GM19328 (cell line): ENCODE measurements at regions not wholly inside any gene's neighbourhood (a gene's known extent, or its start where the extent isn't known, plus 50 kb on each side); places are given as distances from the start of the nearest gene placed in this dataset.

ENCODE experiments used
- ATAC-seq: cut with Tn5 transposase; IDR thresholded peaks from one replicate; pipeline ENCODE4 v1.9.1; 2021; ENCODE audit warnings: mild to moderate bottlenecking, moderate library complexity; ENCODE audit not compliant: unreplicated experiment

GRCh38 chr13:22263185-22263584, 592.3 kb downstream of the FGF9 start:
- no peak for ATAC-seq

GRCh38 chr13:22265563-22265962, 594.7 kb downstream of the FGF9 start:
- ATAC-seq: no peak

- no peak for ATAC-seq
These were observed 600.0 kb downstream of the FGF9 start for GRCh38 chr13:22270881-22271280.

- no peak for ATAC-seq
These were observed 601.0 kb downstream of the FGF9 start for GRCh38 chr13:22271903-22272302.

GRCh38 chr13:22275393-22275792, 604.5 kb downstream of the FGF9 start:
- no peak for ATAC-seq

- ATAC-seq: no peak
These were observed 605.7 kb downstream of the FGF9 start for GRCh38 chr13:22276616-22277015.

- ATAC-seq: peak; percentile 69
These were observed 607.6 kb downstream of the FGF9 start for GRCh38 chr13:22278336-22278929.

- no peak for ATAC-seq
These were observed 615.0 kb downstream of the FGF9 start for GRCh38 chr13:22285867-22286266.

GRCh38 chr13:22286338-22286737, 615.5 kb downstream of the FGF9 start:
- no peak for ATAC-seq

- no peak for ATAC-seq
These were observed 616.6 kb downstream of the FGF9 start for GRCh38 chr13:22287343-22287920.

GRCh38 chr13:22288496-22288895, 617.6 kb downstream of the FGF9 start:
- no peak for ATAC-seq

- ATAC-seq: no peak
These were observed 618.8 kb downstream of the FGF9 start for GRCh38 chr13:22289711-22290110.

- ATAC-seq: no peak
These were observed 627.7 kb downstream of the FGF9 start for GRCh38 chr13:22298530-22298929.

- ATAC-seq: no peak
These were observed 641.0 kb downstream of the FGF9 start for GRCh38 chr13:22311734-22312404.

GRCh38 chr13:22312405-22312803, 641.5 kb downstream of the FGF9 start:
- ATAC-seq: no peak

GRCh38 chr13:22316494-22317025, 645.7 kb downstream of the FGF9 start:
- no peak for ATAC-seq

GRCh38 chr13:22320991-22321390, 650.1 kb downstream of the FGF9 start:
- ATAC-seq: no peak

- no peak for ATAC-seq
These were observed 654.9 kb downstream of the FGF9 start for GRCh38 chr13:22325761-22326160.

- ATAC-seq: no peak
These were observed 661.5 kb downstream of the FGF9 start for GRCh38 chr13:22332416-22332815.

- no peak for ATAC-seq
These were observed 665.6 kb downstream of the FGF9 start for GRCh38 chr13:22336460-22336859.

- no peak for ATAC-seq
These were observed 686.3 kb downstream of the FGF9 start for GRCh38 chr13:22357132-22357531.

GRCh38 chr13:22369090-22369489, 698.2 kb downstream of the FGF9 start:
- ATAC-seq: no peak
